GM06990 (cell line): ENCODE measurements at regions not wholly inside any gene's neighbourhood (a gene's known extent, or its start where the extent isn't known, plus 50 kb on each side); places are given as distances from the start of the nearest gene placed in this dataset.

Experiments used
- DNase-seq: peaks from one replicate; pipeline ENCODE4 v3.0.0-alpha.2; 2011; ENCODE audit not compliant: insufficient read length; ENCODE audit errors: extremely low read depth
- H3K27me3 ChIP-seq: replicated peaks from 2 replicates; pipeline ENCODE4 v1.6.0; 2011; ENCODE audit warnings: low read length; ENCODE audit not compliant: control insufficient read depth, insufficient read depth
- H3K36me3 ChIP-seq: 2 replicates; pipeline ENCODE4 v1.5.1; 2011; ENCODE audit warnings: low read length; ENCODE audit not compliant: control insufficient read depth, insufficient read depth
- H3K4me3 ChIP-seq: replicated peaks from 2 replicates; pipeline ENCODE4 v1.5.1; 2011; ENCODE audit warnings: low read depth, mild to moderate bottlenecking, control low read depth, low read length
- TF ChIP-seq, protein P1 (sequence below): IDR thresholded peaks from 2 replicates; pipeline ENCODE4 v1.5.1; 2011; ENCODE audit warnings: low read length, control low read depth, mild to moderate bottlenecking, inconsistent platforms; ENCODE audit not compliant: insufficient read depth, poor library complexity, severe bottlenecking

DNA sequence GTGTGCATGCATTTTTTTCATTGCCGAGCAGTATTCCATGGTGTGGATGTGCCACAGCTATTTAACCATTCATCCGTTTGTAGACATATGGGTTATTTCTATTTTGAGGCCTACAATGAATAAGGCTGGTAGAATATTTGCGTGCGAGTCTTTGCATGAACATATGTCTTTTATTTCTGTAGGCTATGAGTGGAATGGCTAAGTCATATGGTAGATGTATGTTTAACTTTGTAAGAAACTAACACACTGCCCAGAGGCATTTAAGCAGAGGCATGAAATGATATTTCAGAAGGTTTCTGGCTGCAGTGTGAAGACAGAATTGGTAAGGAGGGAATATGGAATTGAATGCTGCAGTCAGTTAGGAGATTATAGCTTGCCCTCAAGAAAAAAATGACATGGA, 457.4 kb upstream of the CDH4 start:
- no peak overlapping the region for H3K4me3 ChIP-seq
- no peak for DNase-seq
- no peaks in the 10 kb centered on the region for H3K27me3 ChIP-seq
- no peaks in the 10 kb centered on the region for H3K36me3 ChIP-seq
- TF ChIP-seq, protein P1, sequence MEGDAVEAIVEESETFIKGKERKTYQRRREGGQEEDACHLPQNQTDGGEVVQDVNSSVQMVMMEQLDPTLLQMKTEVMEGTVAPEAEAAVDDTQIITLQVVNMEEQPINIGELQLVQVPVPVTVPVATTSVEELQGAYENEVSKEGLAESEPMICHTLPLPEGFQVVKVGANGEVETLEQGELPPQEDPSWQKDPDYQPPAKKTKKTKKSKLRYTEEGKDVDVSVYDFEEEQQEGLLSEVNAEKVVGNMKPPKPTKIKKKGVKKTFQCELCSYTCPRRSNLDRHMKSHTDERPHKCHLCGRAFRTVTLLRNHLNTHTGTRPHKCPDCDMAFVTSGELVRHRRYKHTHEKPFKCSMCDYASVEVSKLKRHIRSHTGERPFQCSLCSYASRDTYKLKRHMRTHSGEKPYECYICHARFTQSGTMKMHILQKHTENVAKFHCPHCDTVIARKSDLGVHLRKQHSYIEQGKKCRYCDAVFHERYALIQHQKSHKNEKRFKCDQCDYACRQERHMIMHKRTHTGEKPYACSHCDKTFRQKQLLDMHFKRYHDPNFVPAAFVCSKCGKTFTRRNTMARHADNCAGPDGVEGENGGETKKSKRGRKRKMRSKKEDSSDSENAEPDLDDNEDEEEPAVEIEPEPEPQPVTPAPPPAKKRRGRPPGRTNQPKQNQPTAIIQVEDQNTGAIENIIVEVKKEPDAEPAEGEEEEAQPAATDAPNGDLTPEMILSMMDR = no peak

DNA sequence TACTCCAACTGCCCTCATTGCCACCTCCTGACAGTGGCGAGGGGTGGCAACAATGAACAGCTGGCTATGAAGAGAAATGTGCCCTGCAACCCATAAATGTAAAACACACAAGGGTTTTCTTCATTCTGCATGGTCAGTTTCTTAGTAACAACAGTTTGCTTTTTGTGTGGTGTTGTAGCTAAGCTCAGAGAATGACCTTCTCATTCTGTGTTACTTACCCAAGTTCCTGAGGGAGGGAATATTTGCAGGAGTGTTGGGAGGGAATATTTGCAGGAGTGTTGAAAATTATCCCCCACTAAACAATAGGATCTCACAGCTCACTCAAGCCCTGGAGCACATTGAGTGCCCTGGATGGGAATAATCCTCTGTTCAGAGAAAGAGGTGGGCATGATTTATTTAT, 456.4 kb upstream of the CDH4 start:
- Histone ChIP-seq H3K27me3 (no peaks in the 10 kb centered on the region), H3K4me3 (no peak overlapping the region), H3K36me3 (no peaks in the 10 kb centered on the region)
- DNase-seq = no peak
- TF ChIP-seq, protein P1 = no peak

DNA sequence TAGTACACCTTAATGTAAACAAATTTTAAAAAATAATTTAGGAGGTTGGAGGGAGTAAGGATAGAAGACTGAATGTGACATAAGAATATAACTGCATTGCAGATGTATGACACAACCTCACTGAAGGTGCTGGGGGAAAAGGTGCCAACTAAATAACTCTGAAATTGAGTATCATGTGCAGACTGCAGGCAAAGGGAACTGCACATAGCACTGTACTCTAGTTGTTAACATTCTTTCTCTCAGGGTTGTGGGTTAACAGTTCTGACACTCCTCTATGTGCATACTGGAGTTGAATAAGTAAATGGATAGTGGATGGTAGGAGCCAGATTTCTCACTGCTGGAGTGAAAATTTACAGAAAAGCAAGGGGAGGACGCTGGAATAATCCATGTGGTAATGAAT, 451.9 kb upstream of the CDH4 start:
- TF ChIP-seq, protein P1 = no peak
- DNase-seq = no peak
- Histone ChIP-seq H3K36me3 (no peaks in the 10 kb centered on the region), H3K27me3 (no peaks in the 10 kb centered on the region), H3K4me3 (no peak overlapping the region)

DNA sequence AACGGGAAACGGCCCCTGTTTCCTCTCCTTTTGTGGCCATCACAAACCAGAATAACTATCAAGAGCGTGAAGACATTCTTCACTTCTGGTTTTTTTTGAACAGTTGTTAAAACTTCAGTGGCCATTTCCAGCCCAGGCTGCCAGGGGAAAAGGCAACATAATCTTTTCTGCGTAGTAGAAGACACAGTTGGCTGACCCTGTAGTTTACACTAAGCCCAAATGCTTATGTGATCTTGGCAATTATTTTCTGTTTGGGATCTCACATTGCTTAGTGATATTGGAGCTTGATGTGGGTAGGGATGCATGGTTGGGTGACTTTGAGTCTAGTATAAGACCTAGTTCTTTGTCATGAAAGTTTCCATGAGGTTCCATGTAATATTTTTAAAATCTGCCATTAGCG, 449.4 kb upstream of the CDH4 start:
- TF ChIP-seq, protein P1 = no peak
- no peak for DNase-seq
- no peaks in the 10 kb centered on the region for H3K27me3 ChIP-seq

DNA sequence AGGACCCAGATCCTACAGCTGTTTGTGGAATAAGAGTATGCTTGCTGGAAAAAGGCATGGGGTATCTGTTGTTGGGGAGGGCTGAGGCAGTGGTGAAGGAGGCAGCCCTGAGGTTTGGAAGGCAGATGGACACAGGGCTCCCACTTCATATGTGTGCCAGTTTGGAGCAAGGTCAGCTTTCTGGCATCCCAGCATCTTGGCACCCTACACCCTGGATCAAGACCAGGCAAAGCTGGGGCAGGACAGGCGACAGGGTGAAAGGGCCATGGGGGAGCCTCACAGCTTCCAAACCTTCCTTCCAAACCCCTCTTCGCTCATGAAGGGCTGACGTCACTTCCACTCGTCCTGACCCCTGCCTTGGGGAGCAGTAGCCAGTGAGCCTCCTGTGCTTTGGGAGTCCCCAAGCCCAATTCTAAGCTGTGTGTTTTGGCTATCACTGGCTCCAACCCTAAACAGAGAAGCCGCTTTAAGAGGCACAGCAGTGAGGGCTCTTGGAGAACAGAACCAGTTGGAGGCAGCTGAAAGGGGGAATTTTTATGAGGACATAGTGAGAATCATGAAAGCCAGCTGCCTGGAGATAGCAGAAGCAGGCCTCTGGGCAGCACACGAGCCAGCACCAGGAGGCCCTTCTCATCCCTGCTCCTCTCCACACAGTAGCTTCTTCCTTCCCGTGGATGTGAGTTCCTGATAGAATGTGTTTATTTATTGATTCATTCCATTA, 448.6 kb upstream of the CDH4 start:
- no peaks in the 10 kb centered on the region for H3K27me3 ChIP-seq
- no peak overlapping the region for H3K4me3 ChIP-seq
- H3K36me3 ChIP-seq = no peaks in the 10 kb centered on the region
- no peak for DNase-seq
- TF ChIP-seq, protein P1 = no peak

More for the DNA sequence above, 449.4 kb upstream of the CDH4 start:
- Histone ChIP-seq H3K4me3 (no peak overlapping the region), H3K36me3 (no peaks in the 10 kb centered on the region)
